Endothelial cell of umbilical vein (primary cell): ENCODE measurements at regions not wholly inside any gene's neighbourhood (a gene's known extent, or its start where the extent isn't known, plus 50 kb on each side); places are given as distances from the start of the nearest gene placed in this dataset.

Experiments used
- CTCF ChIP-seq, 2 donors: IDR thresholded peaks; 1 replicate in 1 of 2; 2 replicates in 1 of 2; pipeline ENCODE4 v1.5.1; 2011; ENCODE audit warnings: low read length in 2 of 2, mild to moderate bottlenecking in 2 of 2, moderate library complexity in 2 of 2, control low read depth in 1 of 2, inconsistent platforms in 1 of 2, low read depth in 1 of 2; ENCODE audit not compliant: insufficient read depth in 1 of 2; ENCODE audit errors: extremely low read depth in 1 of 2
- EZH2 ChIP-seq: IDR thresholded peaks from 2 replicates; pipeline ENCODE4 v1.6.1; 2012; ENCODE audit warnings: borderline replicate concordance, low read depth, mild to moderate bottlenecking, moderate library complexity, low read length, inconsistent platforms; ENCODE audit not compliant: severe bottlenecking
- FOS ChIP-seq: IDR thresholded peaks from 2 replicates; pipeline ENCODE4 v1.6.1; 2011; ENCODE audit warnings: mild to moderate bottlenecking, low read length, moderate library complexity, borderline replicate concordance; ENCODE audit not compliant: insufficient read depth
- GATA2 ChIP-seq: IDR thresholded peaks from 2 replicates; pipeline ENCODE4 v1.7.0; 2011; ENCODE audit warnings: low read depth, mild to moderate bottlenecking, moderate library complexity, mixed read lengths, low read length; ENCODE audit not compliant: insufficient read length, insufficient read depth
- JUN ChIP-seq: IDR thresholded peaks from 2 replicates; pipeline ENCODE4 v1.6.1; 2011; ENCODE audit warnings: borderline replicate concordance, low read depth; ENCODE audit not compliant: insufficient read length, insufficient read depth
- MAX ChIP-seq: IDR thresholded peaks from 2 replicates; pipeline ENCODE4 v1.6.1; 2011; ENCODE audit not compliant: insufficient read depth, insufficient read length
- POLR2A ChIP-seq: IDR thresholded peaks from 2 replicates; pipeline ENCODE4 v1.6.1; 2012; ENCODE audit warnings: low read depth, mild to moderate bottlenecking, control low read depth, low read length
- POLR2AphosphoS5 ChIP-seq: IDR thresholded peaks from 2 replicates; pipeline ENCODE4 v1.6.1; 2012; ENCODE audit warnings: low read depth, mild to moderate bottlenecking, control low read depth, low read length, moderate library complexity; ENCODE audit not compliant: insufficient read depth

GRCh38 chr1:88472298-88472697 is 211.8 kb upstream of the PKN2 start:
- TF ChIP-seq CTCF (IDR thresholded peaks at IDR 0.05; ENCODE audit: extremely low read depth in 1 of 2, insufficient read depth in 1 of 2, low read depth in 1 of 2, low read length in 2 of 2) = no peak
- TF ChIP-seq GATA2 = no peak
- TF ChIP-seq POLR2AphosphoS5 = no peak
- TF ChIP-seq POLR2A = no peak
- no peak for TF ChIP-seq EZH2
- no peak for TF ChIP-seq MAX
- no peak for TF ChIP-seq FOS
- no peak for TF ChIP-seq JUN
